ENCODE measurements at regions not wholly inside any gene's neighbourhood (a gene's known extent, or its start where the extent isn't known, plus 50 kb on each side); places are given as distances from the start of the nearest gene placed in this dataset.

DNA sequence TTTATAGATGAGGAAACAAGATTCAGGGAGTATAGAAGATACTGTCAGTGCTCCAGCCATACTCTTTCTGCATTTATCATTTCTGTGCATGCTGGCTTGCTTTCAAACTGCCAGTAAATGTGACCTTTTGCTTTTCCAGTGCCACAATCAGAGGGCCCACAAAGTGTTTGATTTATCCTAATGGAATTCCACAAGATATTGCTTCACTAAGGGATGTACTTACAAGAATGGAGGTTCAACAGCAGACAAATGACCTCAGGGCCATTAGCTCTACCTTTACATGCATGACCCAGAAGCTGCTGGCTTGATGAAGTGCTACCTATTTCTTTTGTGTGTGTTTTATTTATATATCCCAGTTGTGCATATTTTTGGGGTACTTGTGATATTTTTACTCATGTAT is 171.5 kb upstream of the GRIK2 start:
- H3K4me3 Mint-ChIP-seq (ENCODE audit: unreplicated experiment), result no peak overlapping the region
- H3K36me3 ChIP-seq (ENCODE audit: insufficient read depth, low read length), result no peaks in the 10 kb centered on the region
- no peak overlapping the region for H3K9ac ChIP-seq (ENCODE audit: low read length)
- no peaks in the 10 kb centered on the region for H3K36me3 Mint-ChIP-seq (ENCODE audit: low read depth, unreplicated experiment)
- DNase-seq (ENCODE audit: low read depth) (no peak), FAIRE-seq (no peak)
- no peaks in the 10 kb centered on the region for H3K4me1 Mint-ChIP-seq (ENCODE audit: low read depth, unreplicated experiment)
- no peaks in the 10 kb centered on the region for H3K9me3 ChIP-seq (ENCODE audit: insufficient read depth, low read depth, low read length)
- peaks cover 13% of the 10 kb centered on the region for H3K9me3 Mint-ChIP-seq (ENCODE audit: unreplicated experiment)
- no peak overlapping the region for H2AFZ ChIP-seq (ENCODE audit: low read depth, low read length)
- TF ChIP-seq, protein P1, sequence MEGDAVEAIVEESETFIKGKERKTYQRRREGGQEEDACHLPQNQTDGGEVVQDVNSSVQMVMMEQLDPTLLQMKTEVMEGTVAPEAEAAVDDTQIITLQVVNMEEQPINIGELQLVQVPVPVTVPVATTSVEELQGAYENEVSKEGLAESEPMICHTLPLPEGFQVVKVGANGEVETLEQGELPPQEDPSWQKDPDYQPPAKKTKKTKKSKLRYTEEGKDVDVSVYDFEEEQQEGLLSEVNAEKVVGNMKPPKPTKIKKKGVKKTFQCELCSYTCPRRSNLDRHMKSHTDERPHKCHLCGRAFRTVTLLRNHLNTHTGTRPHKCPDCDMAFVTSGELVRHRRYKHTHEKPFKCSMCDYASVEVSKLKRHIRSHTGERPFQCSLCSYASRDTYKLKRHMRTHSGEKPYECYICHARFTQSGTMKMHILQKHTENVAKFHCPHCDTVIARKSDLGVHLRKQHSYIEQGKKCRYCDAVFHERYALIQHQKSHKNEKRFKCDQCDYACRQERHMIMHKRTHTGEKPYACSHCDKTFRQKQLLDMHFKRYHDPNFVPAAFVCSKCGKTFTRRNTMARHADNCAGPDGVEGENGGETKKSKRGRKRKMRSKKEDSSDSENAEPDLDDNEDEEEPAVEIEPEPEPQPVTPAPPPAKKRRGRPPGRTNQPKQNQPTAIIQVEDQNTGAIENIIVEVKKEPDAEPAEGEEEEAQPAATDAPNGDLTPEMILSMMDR (IDR thresholded peaks at IDR 0.05; ENCODE audit: insufficient read depth, low read depth, low read length), result no peak
- TF ChIP-seq EZH2 (IDR thresholded peaks at IDR 0.05; ENCODE audit: insufficient read depth, low read length), result no peak
- H3K4me1 ChIP-seq (ENCODE audit: insufficient read depth, low read length), result no peaks in the 10 kb centered on the region
- no peaks in the 10 kb centered on the region for H4K20me1 ChIP-seq (ENCODE audit: insufficient read depth, low read length)
- no peak overlapping the region for H3K4me2 ChIP-seq (ENCODE audit: low read length)
- no peak overlapping the region for H3K27ac Mint-ChIP-seq (ENCODE audit: unreplicated experiment)
- H3K4me3 ChIP-seq (ENCODE audit: insufficient read depth, low read depth, low read length), result no peak overlapping the region
- no peaks in the 10 kb centered on the region for H3K79me2 ChIP-seq (ENCODE audit: insufficient read depth, low read length)
- H3K27me3 Mint-ChIP-seq (ENCODE audit: low read depth, unreplicated experiment), result no peaks in the 10 kb centered on the region
- no peaks in the 10 kb centered on the region for H3K27me3 ChIP-seq (ENCODE audit: insufficient read depth, low read length)
- no peak overlapping the region for H3K27ac ChIP-seq (ENCODE audit: low read depth, low read length)

DNA sequence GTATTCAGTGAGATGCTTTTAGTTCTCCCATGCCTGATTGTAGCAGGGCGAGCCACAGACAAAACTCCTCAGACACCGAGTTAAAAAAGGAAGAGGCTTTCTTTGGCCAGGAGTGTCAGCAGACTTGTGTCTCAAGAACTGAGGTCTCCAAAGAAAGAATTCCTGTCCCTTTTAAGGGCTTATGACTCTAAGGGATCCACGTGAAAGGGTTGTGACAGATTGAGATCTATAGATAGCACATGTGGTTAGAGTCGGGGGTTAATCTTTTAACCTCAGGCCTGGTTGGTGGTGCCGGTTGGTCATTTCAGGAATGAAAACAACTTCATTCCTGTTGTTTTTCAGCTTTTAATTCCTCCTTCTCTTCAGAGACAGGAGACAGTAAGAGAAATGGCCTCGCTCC is 168.8 kb upstream of the GRIK2 start:
- no peak for TF ChIP-seq EZH2 (IDR thresholded peaks at IDR 0.05; ENCODE audit: insufficient read depth, low read length)
- TF ChIP-seq, protein P1 (IDR thresholded peaks at IDR 0.05; ENCODE audit: insufficient read depth, low read depth, low read length), result no peak
- Histone ChIP-seq H3K27ac (ENCODE audit: low read depth, low read length) (no peak overlapping the region), H3K27me3 (ENCODE audit: insufficient read depth, low read length) (no peaks in the 10 kb centered on the region), H2AFZ (ENCODE audit: low read depth, low read length) (no peak overlapping the region), H3K4me3 (ENCODE audit: insufficient read depth, low read depth, low read length) (no peak overlapping the region), H3K9ac (ENCODE audit: low read length) (no peak overlapping the region), H3K79me2 (ENCODE audit: insufficient read depth, low read length) (no peaks in the 10 kb centered on the region), H3K36me3 (ENCODE audit: insufficient read depth, low read length) (no peaks in the 10 kb centered on the region), H3K4me2 (ENCODE audit: low read length) (no peak overlapping the region), H4K20me1 (ENCODE audit: insufficient read depth, low read length) (no peaks in the 10 kb centered on the region), H3K4me1 (ENCODE audit: insufficient read depth, low read length) (no peaks in the 10 kb centered on the region), H3K9me3 (ENCODE audit: insufficient read depth, low read depth, low read length) (no peaks in the 10 kb centered on the region)
- no peak overlapping the region for H3K4me3 Mint-ChIP-seq (ENCODE audit: unreplicated experiment)
- no peaks in the 10 kb centered on the region for H3K27me3 Mint-ChIP-seq (ENCODE audit: low read depth, unreplicated experiment)
- no peak for DNase-seq (ENCODE audit: low read depth)
- no peaks in the 10 kb centered on the region for H3K36me3 Mint-ChIP-seq (ENCODE audit: low read depth, unreplicated experiment)
- H3K9me3 Mint-ChIP-seq (ENCODE audit: unreplicated experiment), result peaks cover 13% of the 10 kb centered on the region
- FAIRE-seq, result no peak
- H3K4me1 Mint-ChIP-seq (ENCODE audit: low read depth, unreplicated experiment), result no peaks in the 10 kb centered on the region
- no peak overlapping the region for H3K27ac Mint-ChIP-seq (ENCODE audit: unreplicated experiment)

DNA sequence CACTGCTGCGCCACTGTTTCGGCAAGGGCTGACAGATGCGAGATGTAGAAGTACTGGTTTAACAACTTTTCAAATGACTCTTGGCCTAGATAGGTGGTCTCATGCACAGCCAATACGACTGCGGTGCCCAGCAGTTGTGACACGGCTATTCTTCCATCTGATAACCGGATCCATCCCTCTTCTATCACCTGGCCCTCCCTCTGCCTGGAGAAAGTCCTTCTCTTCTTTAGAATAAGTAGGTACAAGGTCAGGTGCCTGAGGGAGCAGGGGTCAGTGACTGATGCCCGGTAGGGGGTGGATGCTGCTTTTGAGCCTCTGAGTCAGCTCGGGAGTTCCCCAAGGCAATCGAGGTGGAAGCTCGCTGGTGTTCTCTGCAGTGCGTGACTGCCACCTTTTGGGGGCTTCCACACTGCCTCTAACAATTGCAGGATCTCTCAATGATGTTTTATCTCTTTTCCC is 166.8 kb upstream of the GRIK2 start:
- FAIRE-seq (no peak), DNase-seq (ENCODE audit: low read depth) (peak; percentile 0)
- H3K27me3 ChIP-seq (ENCODE audit: insufficient read depth, low read length), result no peaks in the 10 kb centered on the region
- no peaks in the 10 kb centered on the region for H3K27me3 Mint-ChIP-seq (ENCODE audit: low read depth, unreplicated experiment)
- H3K4me3 Mint-ChIP-seq (ENCODE audit: unreplicated experiment), result no peak overlapping the region
- H3K4me1 Mint-ChIP-seq (ENCODE audit: low read depth, unreplicated experiment), result peaks cover 3% of the 10 kb centered on the region
- H3K79me2 ChIP-seq (ENCODE audit: insufficient read depth, low read length), result no peaks in the 10 kb centered on the region
- H3K36me3 Mint-ChIP-seq (ENCODE audit: low read depth, unreplicated experiment), result no peaks in the 10 kb centered on the region
- no peak overlapping the region for H3K4me2 ChIP-seq (ENCODE audit: low read length)
- no peaks in the 10 kb centered on the region for H3K4me1 ChIP-seq (ENCODE audit: insufficient read depth, low read length)
- no peak overlapping the region for H3K9ac ChIP-seq (ENCODE audit: low read length)
- TF ChIP-seq, protein P1 (IDR thresholded peaks at IDR 0.05; ENCODE audit: insufficient read depth, low read depth, low read length), result no peak
- no peak for TF ChIP-seq EZH2 (IDR thresholded peaks at IDR 0.05; ENCODE audit: insufficient read depth, low read length)
- no peak overlapping the region for H3K4me3 ChIP-seq (ENCODE audit: insufficient read depth, low read depth, low read length)
- no peaks in the 10 kb centered on the region for H3K36me3 ChIP-seq (ENCODE audit: insufficient read depth, low read length)
- no peak overlapping the region for H3K27ac ChIP-seq (ENCODE audit: low read depth, low read length)
- H3K9me3 ChIP-seq (ENCODE audit: insufficient read depth, low read depth, low read length), result no peaks in the 10 kb centered on the region
- no peak overlapping the region for H3K27ac Mint-ChIP-seq (ENCODE audit: unreplicated experiment)
- H3K9me3 Mint-ChIP-seq (ENCODE audit: unreplicated experiment), result peaks cover 15% of the 10 kb centered on the region
- H2AFZ ChIP-seq (ENCODE audit: low read depth, low read length), result no peak overlapping the region
- H4K20me1 ChIP-seq (ENCODE audit: insufficient read depth, low read length), result no peaks in the 10 kb centered on the region
